Smooth muscle cell (in vitro differentiated cells): ENCODE measurements at regions not wholly inside any gene's neighbourhood (a gene's known extent, or its start where the extent isn't known, plus 50 kb on each side); places are given as distances from the start of the nearest gene placed in this dataset.

Experiments used
- DNase-seq: peaks from one replicate; lab custom pipeline; 2025; ENCODE audit not compliant: unreplicated experiment; lab: John Stamatoyannopoulos, UW
- H2AFZ ChIP-seq: fragments of 200-600 bp; sonication (generic); 2 replicates; pipeline ENCODE4 v1.6.0; 2016; ENCODE audit warnings: antibody characterized with exemption, low read depth, mild to moderate bottlenecking
- H3F3A ChIP-seq: fragments of 200-600 bp; sonication (generic); 2 replicates; pipeline ENCODE4 v1.6.0; 2017; ENCODE audit warnings: antibody characterized with exemption, low read depth
- H3K27ac ChIP-seq: fragments of 200-600 bp; sonication (generic); 2 replicates; pipeline ENCODE4 v1.5.1; 2016; ENCODE audit warnings: low read depth, mild to moderate bottlenecking
- H3K27me3 ChIP-seq: fragments of 200-600 bp; sonication (generic); 2 replicates; pipeline ENCODE4 v1.6.1; 2016; ENCODE audit warnings: low read depth, mild to moderate bottlenecking
- H3K36me3 ChIP-seq: fragments of 200-600 bp; sonication (generic); 2 replicates; pipeline ENCODE4 v1.5.1; 2016; ENCODE audit warnings: low read depth
- H3K4me1 ChIP-seq: fragments of 200-600 bp; sonication (generic); 2 replicates; pipeline ENCODE4 v1.5.1; 2016; ENCODE audit warnings: low read depth
- H3K4me2 ChIP-seq: fragments of 200-600 bp; sonication (generic); 2 replicates; pipeline ENCODE4 v1.6.0; 2016; ENCODE audit warnings: mild to moderate bottlenecking
- H3K4me3 ChIP-seq: fragments of 200-600 bp; sonication (generic); 2 replicates; pipeline ENCODE4 v1.5.1; 2016; ENCODE audit warnings: mild to moderate bottlenecking
- H3K79me2 ChIP-seq: fragments of 200-600 bp; sonication (generic); 2 replicates; pipeline ENCODE4 v1.6.0; 2016; ENCODE audit warnings: low read depth, mild to moderate bottlenecking
- H3K9ac ChIP-seq: fragments of 200-600 bp; sonication (generic); 2 replicates; pipeline ENCODE4 v1.6.0; 2016; ENCODE audit warnings: low read depth
- H3K9me3 ChIP-seq: fragments of 200-600 bp; sonication (generic); replicated peaks from 2 replicates; pipeline ENCODE4 v1.5.1; 2016; ENCODE audit warnings: low read depth
- H4K20me1 ChIP-seq: fragments of 200-600 bp; sonication (generic); 2 replicates; pipeline ENCODE4 v1.6.0; 2016; ENCODE audit warnings: low read depth
- CTCF ChIP-seq: fragments of 200-600 bp; sonication (generic); IDR thresholded peaks from 2 replicates; pipeline ENCODE4 v1.5.1; 2017; ENCODE audit warnings: borderline replicate concordance, mild to moderate bottlenecking, antibody characterized with exemption; ENCODE audit not compliant: insufficient read depth, poor library complexity, severe bottlenecking
- WGBS: methylation state at CpG from one replicate; pipeline ENCODE4 v1.1.7; 2016; ENCODE audit warnings: low lambda C conversion rate; 5-methylcytosine and 5-hydroxymethylcytosine counted together

- no peak for TF ChIP-seq CTCF
- H3K4me1 ChIP-seq: no peaks in the 10 kb centered on the region
- H3K4me2 ChIP-seq: no peak overlapping the region
- H3K79me2 ChIP-seq: no peaks in the 10 kb centered on the region
- H2AFZ ChIP-seq: no peak overlapping the region
- H3F3A ChIP-seq: no peaks in the 10 kb centered on the region
- no peak overlapping the region for H3K27ac ChIP-seq
- no peaks in the 10 kb centered on the region for H3K36me3 ChIP-seq
- H3K9ac ChIP-seq: no peak overlapping the region
- no peak overlapping the region for H3K4me3 ChIP-seq
- WGBS: 77% methylated on average over 12 of the region's 12 CpGs
- no peaks in the 10 kb centered on the region for H3K9me3 ChIP-seq
- H4K20me1 ChIP-seq: no peaks in the 10 kb centered on the region
- no peaks in the 10 kb centered on the region for H3K27me3 ChIP-seq
- no peak for DNase-seq
Observed at GRCh38 chr2:7773362-7774360, 856.4 kb downstream of the RNF144A start.

GRCh38 chr2:7774481-7774880 is 857.3 kb downstream of the RNF144A start:
- no peaks in the 10 kb centered on the region for H3K79me2 ChIP-seq
- no peaks in the 10 kb centered on the region for H4K20me1 ChIP-seq
- H3K27me3 ChIP-seq: no peaks in the 10 kb centered on the region
- H2AFZ ChIP-seq: no peak overlapping the region
- H3K27ac ChIP-seq: no peak overlapping the region
- 86% methylated on average over 3 of the region's 3 CpGs for WGBS
- no peaks in the 10 kb centered on the region for H3F3A ChIP-seq
- no peak overlapping the region for H3K4me2 ChIP-seq
- no peak overlapping the region for H3K4me3 ChIP-seq
- H3K36me3 ChIP-seq: no peaks in the 10 kb centered on the region
- no peak overlapping the region for H3K9ac ChIP-seq
- no peak for TF ChIP-seq CTCF
- DNase-seq: no peak
- no peaks in the 10 kb centered on the region for H3K9me3 ChIP-seq
- no peaks in the 10 kb centered on the region for H3K4me1 ChIP-seq

- Histone ChIP-seq H3K27me3 (no peaks in the 10 kb centered on the region), H3K4me3 (no peak overlapping the region), H3K79me2 (no peaks in the 10 kb centered on the region), H3K4me2 (no peak overlapping the region), H4K20me1 (no peaks in the 10 kb centered on the region), H3K4me1 (no peaks in the 10 kb centered on the region), H3F3A (no peaks in the 10 kb centered on the region), H3K9ac (no peak overlapping the region), H2AFZ (no peak overlapping the region), H3K27ac (no peak overlapping the region), H3K36me3 (no peaks in the 10 kb centered on the region), H3K9me3 (no peaks in the 10 kb centered on the region)
- no peak for DNase-seq
- TF ChIP-seq CTCF: no peak
- 95% methylated on average over 3 of the region's 3 CpGs for WGBS
Observed at GRCh38 chr2:7777668-7778067, 860.5 kb downstream of the RNF144A start.
